Adipocyte (in vitro differentiated cells): ENCODE measurements at regions not wholly inside any gene's neighbourhood (a gene's known extent, or its start where the extent isn't known, plus 50 kb on each side); places are given as distances from the start of the nearest gene placed in this dataset.

ENCODE experiments used
- DNase-seq: peaks from one replicate; pipeline ENCODE4 v3.0.0-alpha.2; 2015; ENCODE audit warnings: low read depth
- H3K27me3 ChIP-seq: replicated peaks from 2 replicates; pipeline ENCODE4 v1.7.0; 2013; ENCODE audit warnings: mild to moderate bottlenecking, low read length, moderate library complexity; ENCODE audit not compliant: control insufficient read depth, insufficient read depth
- H3K36me3 ChIP-seq: 2 replicates; pipeline ENCODE4 v1.7.0; 2013; ENCODE audit warnings: low read length, mild to moderate bottlenecking, moderate library complexity; ENCODE audit not compliant: control insufficient read depth, insufficient read depth, severe bottlenecking
- H3K4me1 ChIP-seq: 2 replicates; pipeline ENCODE4 v1.7.0; 2013; ENCODE audit warnings: mild to moderate bottlenecking, low read length, moderate library complexity; ENCODE audit not compliant: control insufficient read depth, insufficient read depth
- H3K4me3 ChIP-seq: 2 replicates; pipeline ENCODE4 v1.7.0; 2013; ENCODE audit warnings: mild to moderate bottlenecking, low read length, moderate library complexity
- H3K9ac ChIP-seq: 2 replicates; pipeline ENCODE4 v1.7.0; 2013; ENCODE audit warnings: mild to moderate bottlenecking, low read length, moderate library complexity
- H3K9me3 ChIP-seq: 2 replicates; pipeline ENCODE4 v1.7.0; 2013; ENCODE audit warnings: mild to moderate bottlenecking, low read length, moderate library complexity; ENCODE audit not compliant: control insufficient read depth

- no peak for DNase-seq
- Histone ChIP-seq H3K9me3 (no peaks in the 10 kb centered on the region), H3K27me3 (peaks cover 11% of the 10 kb centered on the region)
These were observed 94.9 kb downstream of the TMEM174 start for GRCh38 chr5:73267766-73268435.

GRCh38 chr5:73266925-73267765, 94.2 kb downstream of the TMEM174 start:
- Histone ChIP-seq H3K4me1 (peaks cover 30% of the 10 kb centered on the region), H3K9me3 (no peaks in the 10 kb centered on the region), H3K27me3 (peaks cover 11% of the 10 kb centered on the region), H3K36me3 (no peaks in the 10 kb centered on the region), H3K9ac (no peak overlapping the region), H3K4me3 (no peak overlapping the region)
- DNase-seq = no peak

More at GRCh38 chr5:73267766-73268435, 94.9 kb downstream of the TMEM174 start:
- H3K9ac ChIP-seq = no peak overlapping the region
- H3K36me3 ChIP-seq = no peaks in the 10 kb centered on the region
- peaks cover 29% of the 10 kb centered on the region for H3K4me1 ChIP-seq
- no peak overlapping the region for H3K4me3 ChIP-seq

GRCh38 chr5:73266176-73266738, 93.3 kb downstream of the TMEM174 start:
- DNase-seq = no peak
- no peak overlapping the region for H3K9ac ChIP-seq
- H3K4me1 ChIP-seq = peaks cover 29% of the 10 kb centered on the region
- H3K9me3 ChIP-seq = no peaks in the 10 kb centered on the region
- no peak overlapping the region for H3K4me3 ChIP-seq
- peaks cover 11% of the 10 kb centered on the region for H3K27me3 ChIP-seq
- no peaks in the 10 kb centered on the region for H3K36me3 ChIP-seq

GRCh38 chr5:73265641-73266040, 92.6 kb downstream of the TMEM174 start:
- peaks cover 15% of the 10 kb centered on the region for H3K27me3 ChIP-seq
- no peaks in the 10 kb centered on the region for H3K9me3 ChIP-seq
- H3K4me3 ChIP-seq = no peak overlapping the region
- H3K4me1 ChIP-seq = peaks cover 29% of the 10 kb centered on the region
- no peaks in the 10 kb centered on the region for H3K36me3 ChIP-seq
- DNase-seq = peak; percentile 19
- no peak overlapping the region for H3K9ac ChIP-seq

- no peak for DNase-seq
- Histone ChIP-seq H3K4me1 (peaks cover 29% of the 10 kb centered on the region), H3K4me3 (no peak overlapping the region)
These were observed 91.6 kb downstream of the TMEM174 start for GRCh38 chr5:73264631-73265030.

GRCh38 chr5:73263001-73263710, 90.2 kb downstream of the TMEM174 start:
- Histone ChIP-seq H3K4me3 (no peak overlapping the region), H3K4me1 (peaks cover 26% of the 10 kb centered on the region), H3K27me3 (peaks cover 9% of the 10 kb centered on the region), H3K36me3 (no peaks in the 10 kb centered on the region), H3K9ac (no peak overlapping the region), H3K9me3 (no peaks in the 10 kb centered on the region)
- peak; percentile 50 for DNase-seq

More at GRCh38 chr5:73264631-73265030, 91.6 kb downstream of the TMEM174 start:
- H3K27me3 ChIP-seq = peaks cover 11% of the 10 kb centered on the region
- no peak overlapping the region for H3K9ac ChIP-seq
- no peaks in the 10 kb centered on the region for H3K36me3 ChIP-seq
- no peaks in the 10 kb centered on the region for H3K9me3 ChIP-seq

- peaks cover 11% of the 10 kb centered on the region for H3K9me3 ChIP-seq
- H3K4me1 ChIP-seq = no peaks in the 10 kb centered on the region
- peaks cover 13% of the 10 kb centered on the region for H3K27me3 ChIP-seq
- no peak overlapping the region for H3K4me3 ChIP-seq
- H3K36me3 ChIP-seq = no peaks in the 10 kb centered on the region
- H3K9ac ChIP-seq = no peak overlapping the region
- DNase-seq = no peak
These were observed 83.9 kb downstream of the TMEM174 start for GRCh38 chr5:73256862-73257261.

- Histone ChIP-seq H3K36me3 (no peaks in the 10 kb centered on the region), H3K9ac (no peak overlapping the region), H3K4me1 (no peaks in the 10 kb centered on the region), H3K27me3 (peaks cover 14% of the 10 kb centered on the region), H3K4me3 (no peak overlapping the region), H3K9me3 (peaks cover 11% of the 10 kb centered on the region)
- no peak for DNase-seq
These were observed 83.5 kb downstream of the TMEM174 start for GRCh38 chr5:73256462-73256861.

- H3K9me3 ChIP-seq = peaks cover 11% of the 10 kb centered on the region
- H3K27me3 ChIP-seq = peaks cover 17% of the 10 kb centered on the region
- H3K9ac ChIP-seq = no peak overlapping the region
- no peak for DNase-seq
- no peaks in the 10 kb centered on the region for H3K36me3 ChIP-seq
- no peaks in the 10 kb centered on the region for H3K4me1 ChIP-seq
- no peak overlapping the region for H3K4me3 ChIP-seq
These were observed 83.0 kb downstream of the TMEM174 start for GRCh38 chr5:73256012-73256411.

- Histone ChIP-seq H3K4me3 (no peak overlapping the region), H3K9me3 (peaks cover 11% of the 10 kb centered on the region), H3K9ac (no peak overlapping the region), H3K36me3 (no peaks in the 10 kb centered on the region), H3K4me1 (no peaks in the 10 kb centered on the region), H3K27me3 (peaks cover 13% of the 10 kb centered on the region)
- DNase-seq = peak; percentile 51
These were observed 81.6 kb downstream of the TMEM174 start for GRCh38 chr5:73254642-73255041.
